HG03378 (cell line): ENCODE measurements at regions not wholly inside any gene's neighbourhood (a gene's known extent, or its start where the extent isn't known, plus 50 kb on each side); places are given as distances from the start of the nearest gene placed in this dataset.
"Not testable (repeated sequence)": the region's sequence is repeated elsewhere in the genome, so short reads cannot be mapped to it uniquely, and the experiment has no call there.

Experiments
- ATAC-seq: cut with Tn5 transposase; IDR thresholded peaks from one replicate; pipeline ENCODE4 v1.9.1; 2021; ENCODE audit warnings: mild to moderate bottlenecking, moderate library complexity; ENCODE audit not compliant: unreplicated experiment

- no peak for ATAC-seq
Observed at GRCh38 chr5:160479220-160479619, 57.6 kb downstream of the PTTG1 start.

GRCh38 chr5:160479926-160480325 is 58.3 kb downstream of the PTTG1 start:
- no peak for ATAC-seq

DNA sequence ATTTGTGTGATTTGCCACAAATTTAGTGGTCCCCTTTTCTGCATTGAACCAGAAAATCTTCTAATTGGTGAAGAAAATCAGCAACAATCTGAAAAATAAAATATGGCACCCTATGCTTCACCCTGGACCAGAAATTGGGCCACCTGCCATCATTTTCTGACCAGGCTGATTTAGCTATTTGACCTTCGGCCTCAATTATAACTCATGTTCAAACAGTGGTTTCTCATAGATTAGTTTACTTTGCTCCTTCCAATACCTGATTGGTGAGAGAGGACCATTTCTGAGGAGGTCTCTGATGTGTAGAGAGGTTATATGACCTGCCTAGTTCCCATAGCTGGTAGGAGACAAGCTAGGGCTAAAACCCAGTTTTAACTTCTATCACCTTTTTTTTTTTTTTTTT is 59.0 kb downstream of the PTTG1 start:
- ATAC-seq: no peak

- no peak for ATAC-seq
Observed at GRCh38 chr5:160484678-160485077, 63.0 kb downstream of the PTTG1 start.

DNA sequence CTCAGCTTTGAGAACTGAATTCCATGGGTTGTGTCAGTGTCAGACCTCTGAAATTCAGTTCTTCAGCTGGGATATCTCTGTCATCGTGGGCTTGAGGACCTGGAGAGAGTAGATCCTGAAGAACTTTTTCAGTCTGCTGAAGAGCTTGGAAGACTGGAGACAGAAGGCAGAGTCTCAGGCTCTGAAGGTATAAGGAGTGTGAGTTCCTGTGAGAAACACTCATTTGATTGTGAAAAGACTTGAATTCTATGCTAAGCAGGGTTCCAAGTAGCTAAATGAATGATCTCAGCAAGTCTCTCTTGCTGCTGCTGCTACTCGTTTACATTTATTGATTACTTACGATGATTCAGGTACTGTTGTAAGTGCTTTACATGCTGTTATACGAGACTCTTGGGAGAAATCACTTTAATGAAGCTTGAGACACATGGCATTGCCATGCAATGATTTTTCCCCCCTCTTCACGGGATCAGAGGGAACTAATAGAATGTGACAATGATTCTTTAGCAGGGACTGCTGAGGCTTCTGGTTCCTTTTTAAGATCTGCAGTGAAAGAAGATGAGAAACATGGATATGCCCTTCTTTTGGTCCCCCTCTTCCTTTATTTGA is 63.8 kb downstream of the PTTG1 start:
- no peak for ATAC-seq

- peak; percentile 46 for ATAC-seq
Observed at GRCh38 chr5:160486573-160486972, 64.9 kb downstream of the PTTG1 start.

GRCh38 chr5:160488394-160489325 is 67.0 kb downstream of the PTTG1 start:
- no peak for ATAC-seq

GRCh38 chr5:160491438-160491837 is 69.8 kb downstream of the PTTG1 start:
- no peak for ATAC-seq

- no peak for ATAC-seq
Observed at GRCh38 chr5:160492565-160492964, 70.9 kb downstream of the PTTG1 start.

DNA sequence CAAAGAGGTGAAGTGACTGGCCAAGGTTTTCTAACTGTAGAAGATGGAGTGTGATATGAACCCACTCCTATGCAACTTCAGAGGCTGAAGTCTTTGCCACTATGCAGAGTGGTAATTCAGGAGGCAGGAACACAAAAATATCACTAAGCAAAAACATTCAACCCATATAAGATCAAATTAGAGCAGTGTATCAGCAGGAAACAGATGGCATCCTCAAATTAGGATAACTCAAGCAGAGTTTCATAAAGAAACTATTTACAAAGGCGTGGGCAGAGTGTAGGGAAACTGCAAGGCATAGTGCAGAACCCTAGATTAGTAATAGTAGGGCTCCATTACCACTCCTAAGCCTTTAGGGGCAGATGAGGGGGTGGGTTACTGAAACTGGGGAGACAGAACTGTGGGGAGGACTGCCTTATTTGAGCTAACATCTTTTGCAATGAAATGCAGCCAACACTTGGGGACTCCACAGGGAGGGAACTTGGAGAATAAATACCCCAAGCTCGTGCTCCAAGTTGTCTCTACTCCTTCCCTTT is 72.2 kb downstream of the PTTG1 start:
- ATAC-seq: peak; percentile 32

DNA sequence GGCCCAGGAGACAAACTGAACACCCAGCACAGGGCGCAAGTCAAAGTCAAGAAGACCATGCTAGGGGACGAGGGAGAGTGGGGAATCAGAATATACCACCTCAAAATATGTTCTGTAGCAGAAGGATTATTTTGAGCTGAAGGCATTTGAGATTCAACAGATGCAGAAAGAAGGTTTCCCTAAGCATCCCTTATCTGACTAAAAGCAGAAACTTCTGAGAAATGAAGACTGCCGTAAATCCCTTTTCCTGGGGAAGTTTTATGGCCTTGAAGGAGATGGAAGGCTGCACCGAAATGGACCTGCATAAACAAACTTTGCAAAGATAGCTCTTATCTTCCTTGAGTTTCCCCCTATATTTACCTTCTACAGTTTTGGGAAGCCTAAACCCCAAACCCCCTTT is 72.8 kb downstream of the PTTG1 start:
- no peak for ATAC-seq

- ATAC-seq: peak; percentile 62
Observed at GRCh38 chr5:160496334-160496733, 74.7 kb downstream of the PTTG1 start.

- ATAC-seq: no peak
Observed at GRCh38 chr5:160496784-160497183, 75.1 kb downstream of the PTTG1 start.

GRCh38 chr5:160497878-160498277 is 76.2 kb downstream of the PTTG1 start:
- no peak for ATAC-seq

DNA sequence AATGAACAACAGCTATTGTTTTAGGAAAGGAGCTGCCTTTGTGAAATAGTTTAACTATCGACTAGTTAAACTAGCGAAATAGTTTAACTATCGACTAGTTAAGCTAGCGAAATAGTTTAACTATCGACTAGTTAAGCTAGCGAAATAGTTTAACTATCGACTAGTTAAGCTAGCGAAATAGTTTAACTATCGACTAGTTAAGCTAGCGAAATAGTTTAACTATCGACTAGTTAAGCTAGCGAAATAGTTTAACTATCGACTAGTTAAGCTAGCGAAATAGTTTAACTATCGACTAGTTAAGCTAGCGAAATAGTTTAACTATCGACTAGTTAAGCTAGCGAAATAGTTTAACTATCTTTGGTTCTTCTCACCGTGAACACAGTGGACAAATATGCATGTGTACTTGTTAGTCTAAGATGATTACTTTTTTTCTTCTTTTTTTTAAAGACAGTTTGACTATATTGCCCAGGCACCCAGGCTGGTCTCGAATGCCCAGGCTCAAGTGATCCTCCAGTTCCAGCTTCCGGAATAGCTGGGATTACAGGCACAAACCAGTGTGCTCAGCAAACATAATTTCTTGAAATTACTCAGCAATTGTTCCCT is 76.9 kb downstream of the PTTG1 start:
- not testable (repeated sequence) for ATAC-seq

DNA sequence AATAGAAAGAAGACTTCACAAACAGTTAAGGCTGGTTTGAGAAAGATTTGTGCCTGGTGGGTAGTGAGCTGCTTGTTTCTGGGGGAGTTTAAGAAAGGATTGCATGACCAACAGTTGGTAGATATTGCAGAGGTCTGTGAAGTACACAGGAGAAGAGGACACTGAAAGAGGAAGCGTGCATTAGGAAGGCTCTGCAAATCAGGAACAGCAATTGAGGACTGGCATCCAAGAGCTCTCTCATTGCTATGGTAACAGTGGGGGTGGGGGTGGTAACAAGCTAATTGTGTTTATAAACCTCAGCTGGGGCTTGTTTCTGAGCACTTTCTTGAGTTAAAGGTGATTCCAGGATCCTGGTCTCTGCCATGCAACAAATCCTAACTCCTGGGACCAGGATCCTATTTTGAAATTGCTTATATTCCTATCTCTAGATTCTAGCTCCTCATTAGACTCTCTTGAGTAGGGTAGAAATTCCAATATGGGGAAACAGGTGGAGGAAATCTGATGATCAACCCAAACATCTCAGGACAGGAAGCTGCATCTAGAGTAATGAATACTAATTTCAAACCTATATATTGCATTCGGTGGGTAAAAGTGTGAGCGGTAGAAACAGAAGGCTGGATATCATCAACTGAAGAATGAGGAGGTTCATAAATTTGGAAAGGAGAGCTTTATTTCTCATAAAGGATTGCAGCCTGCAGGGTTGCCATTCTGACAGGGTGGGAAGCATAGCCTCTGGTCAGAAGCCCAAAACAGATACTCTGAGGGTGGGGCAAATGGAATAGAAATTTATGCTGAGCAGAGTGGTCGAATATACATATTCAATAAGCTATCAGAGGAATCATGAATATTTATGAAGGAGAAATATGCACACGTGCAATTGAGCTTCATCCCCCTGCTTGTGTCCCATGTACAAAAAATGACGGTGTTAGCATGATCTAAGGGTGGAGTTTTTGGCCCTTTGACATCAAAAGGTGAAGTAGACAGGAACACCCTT is 79.4 kb downstream of the PTTG1 start:
- peak; percentile 46 for ATAC-seq

DNA sequence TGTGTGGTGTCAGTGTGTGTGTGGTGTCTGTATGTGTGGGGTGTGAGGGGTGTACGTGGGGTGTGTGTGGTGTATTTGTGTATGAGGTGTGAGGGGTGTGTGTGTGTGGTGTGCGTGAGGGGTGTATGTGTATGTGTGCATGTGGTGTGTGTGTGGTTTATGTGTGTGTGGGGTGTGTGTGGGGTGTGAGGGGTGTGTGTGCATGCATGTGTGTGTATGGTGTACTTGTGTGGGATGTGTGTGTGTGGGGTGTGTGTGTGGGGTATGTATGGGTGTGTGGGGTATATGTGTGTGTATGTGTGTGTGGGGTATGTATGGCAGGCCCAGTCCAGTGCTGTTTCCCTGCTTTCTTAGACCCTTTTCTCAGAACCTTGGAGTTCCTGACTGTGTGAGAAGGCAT is 83.3 kb downstream of the PTTG1 start:
- no peak for ATAC-seq

DNA sequence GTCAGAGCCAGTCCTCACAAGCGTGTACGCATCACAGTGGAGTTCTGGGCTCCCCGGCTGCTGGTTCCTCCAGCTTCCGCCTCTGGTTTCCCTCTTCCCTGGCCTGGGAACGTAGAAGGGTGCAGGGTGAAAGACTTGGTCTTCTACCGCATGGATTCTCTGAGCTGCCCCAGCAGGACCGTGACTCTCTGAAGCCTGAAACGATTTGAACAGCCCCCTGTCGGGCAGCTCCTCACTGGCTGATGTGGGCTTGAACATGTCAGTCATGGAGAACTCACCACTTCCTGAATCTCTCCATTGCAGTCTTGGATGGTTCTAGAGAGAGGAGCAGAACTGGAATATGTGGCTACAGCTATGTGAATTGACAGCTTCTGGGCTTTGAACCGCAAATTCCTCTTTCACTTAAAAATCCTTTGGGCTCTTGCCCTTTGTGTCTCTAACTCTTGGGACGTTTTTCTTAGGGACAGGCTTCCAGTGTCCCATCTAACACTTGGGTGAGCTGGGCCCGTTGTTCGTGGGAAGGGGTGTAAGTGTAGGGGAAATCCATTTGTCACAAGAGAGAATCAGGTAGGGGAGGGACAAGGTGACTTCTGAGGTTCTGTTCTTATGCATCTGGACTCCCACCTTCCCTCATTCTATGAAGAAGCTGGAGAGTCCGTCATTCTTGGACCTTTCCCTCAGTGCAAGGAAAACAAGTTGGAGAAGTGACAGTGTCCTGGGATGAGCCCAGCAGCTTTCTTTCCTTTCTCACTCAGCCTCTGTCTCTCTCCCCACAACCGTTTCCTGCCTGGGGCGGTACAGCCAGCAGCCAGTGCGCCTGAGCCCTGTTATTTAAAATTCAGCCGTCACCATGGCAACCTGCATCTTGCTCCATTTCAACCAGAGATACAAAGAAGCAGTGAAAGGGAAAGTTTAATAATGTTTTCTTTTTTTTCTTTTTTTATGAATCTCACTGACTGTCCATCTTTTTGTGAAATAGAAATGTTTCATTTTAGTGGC is 84.7 kb downstream of the PTTG1 start:
- ATAC-seq: peak; percentile 82

GRCh38 chr5:160507221-160507721 is 85.6 kb downstream of the PTTG1 start:
- peak; percentile 27 for ATAC-seq
